NCI-H2171 treated with DMSO at 0.1 percent for 48 hours (cell line): ENCODE measurements at regions not wholly inside any gene's neighbourhood (a gene's known extent, or its start where the extent isn't known, plus 50 kb on each side); places are given as distances from the start of the nearest gene placed in this dataset.
A peak's percentile ranks its signal among the peaks of the same experiment; 100 is the strongest.

Experiments used
- DNase-seq: peaks from one replicate; lab custom pipeline; 2025; lab: John Stamatoyannopoulos, UW

DNA sequence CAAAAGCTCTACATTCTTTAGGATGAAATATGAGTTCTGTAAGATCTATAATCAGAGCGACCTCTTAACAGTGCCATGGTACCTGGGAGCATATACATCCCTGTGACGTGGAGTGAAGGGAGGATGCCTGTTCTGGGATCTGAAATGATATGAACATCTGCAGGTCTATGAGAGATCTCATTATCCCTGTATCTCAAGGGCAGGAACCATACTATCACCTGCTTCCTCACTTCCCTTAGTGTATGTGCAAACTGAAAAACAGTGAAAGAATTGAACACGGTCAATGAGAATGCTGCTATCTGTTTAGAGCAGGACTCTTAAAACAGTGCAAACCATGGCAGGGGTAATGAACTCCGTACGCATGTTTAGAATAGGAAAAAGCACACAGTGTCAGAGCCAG is 364.0 kb downstream of the LPIN1 start:
- peak; percentile 59 for DNase-seq

DNA sequence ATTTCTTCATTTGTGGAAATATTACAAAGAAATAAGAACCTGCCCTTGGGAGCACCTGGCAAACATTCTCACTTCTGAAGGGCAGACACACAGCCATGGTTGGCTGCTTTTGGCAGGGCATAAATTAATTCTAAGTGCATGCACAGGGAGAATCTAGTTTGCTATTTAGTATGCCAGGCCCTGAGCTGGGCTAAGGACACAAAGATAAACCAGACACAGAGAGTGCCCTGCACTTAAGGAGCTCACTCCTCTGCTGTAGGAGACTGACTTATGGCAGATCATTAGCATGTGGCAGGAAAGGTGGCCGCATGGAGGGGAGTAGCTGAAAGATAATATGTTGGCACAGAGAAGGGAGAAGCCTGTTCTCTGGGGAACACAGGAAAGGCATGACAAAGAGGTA is 367.0 kb downstream of the LPIN1 start:
- DNase-seq = peak; percentile 30

DNA sequence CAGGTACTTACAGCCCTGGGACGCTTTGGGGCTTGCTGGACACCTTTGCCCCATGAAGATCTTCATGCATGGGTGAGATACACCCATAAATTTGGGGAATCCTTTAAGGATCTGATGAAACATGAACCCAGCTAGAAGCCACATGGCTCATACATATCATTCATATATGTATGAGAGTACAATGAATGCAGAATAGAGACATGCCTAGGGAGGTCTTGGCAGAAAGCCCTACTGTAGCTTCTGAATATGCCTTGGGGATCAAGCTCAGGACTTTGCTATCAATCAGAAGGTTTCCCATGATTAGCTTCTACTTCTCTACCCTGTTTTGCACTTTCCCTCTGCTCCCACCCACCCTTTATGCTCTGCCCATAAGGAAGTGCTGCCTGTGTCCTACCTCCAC is 368.4 kb downstream of the LPIN1 start:
- no peak for DNase-seq

DNA sequence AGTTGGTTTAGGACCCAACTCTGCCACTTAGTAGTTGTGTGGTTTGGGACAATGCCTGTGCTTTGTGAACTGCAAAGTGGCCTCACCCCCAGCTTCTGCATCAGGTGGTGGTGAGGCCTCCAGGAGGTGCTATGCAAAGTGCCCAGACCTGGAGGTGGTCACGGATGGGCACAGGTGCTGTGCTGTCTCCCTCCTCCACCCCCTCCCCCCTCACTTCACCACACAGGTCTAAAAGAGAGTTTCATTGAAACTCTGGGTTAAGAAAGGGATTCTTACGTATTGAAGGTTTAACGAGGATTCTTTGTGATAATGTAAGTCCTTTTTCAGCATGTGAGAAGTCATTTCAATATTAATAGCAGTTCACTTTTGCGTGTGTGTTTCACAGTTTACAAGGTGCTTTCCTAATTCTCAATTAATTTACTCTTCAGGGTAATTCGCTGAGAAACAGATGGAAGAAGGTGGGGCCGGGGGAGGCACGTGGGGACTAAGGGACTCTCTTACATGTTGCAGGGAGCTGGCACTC is 369.9 kb downstream of the LPIN1 start:
- DNase-seq = peak; percentile 64

DNA sequence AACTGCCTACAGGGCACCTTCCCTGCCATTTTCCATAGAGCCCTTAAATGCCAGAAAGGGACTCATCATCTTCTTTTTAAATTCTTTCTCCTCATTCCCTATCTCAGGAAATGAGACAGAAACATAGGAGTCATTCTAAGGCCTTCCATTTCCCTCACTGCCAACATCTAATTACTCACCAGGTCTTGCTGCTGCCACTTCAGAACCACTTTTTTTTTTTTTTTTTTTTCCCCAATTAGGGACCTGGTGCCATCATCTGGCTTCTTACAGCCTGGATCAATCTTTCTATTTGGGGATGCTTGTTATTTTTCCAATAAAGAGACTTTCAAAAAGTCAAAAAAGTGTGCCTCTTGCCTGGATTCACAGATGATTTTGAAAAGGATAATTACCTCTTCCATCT is 373.4 kb downstream of the LPIN1 start:
- DNase-seq = peak; percentile 17

DNA sequence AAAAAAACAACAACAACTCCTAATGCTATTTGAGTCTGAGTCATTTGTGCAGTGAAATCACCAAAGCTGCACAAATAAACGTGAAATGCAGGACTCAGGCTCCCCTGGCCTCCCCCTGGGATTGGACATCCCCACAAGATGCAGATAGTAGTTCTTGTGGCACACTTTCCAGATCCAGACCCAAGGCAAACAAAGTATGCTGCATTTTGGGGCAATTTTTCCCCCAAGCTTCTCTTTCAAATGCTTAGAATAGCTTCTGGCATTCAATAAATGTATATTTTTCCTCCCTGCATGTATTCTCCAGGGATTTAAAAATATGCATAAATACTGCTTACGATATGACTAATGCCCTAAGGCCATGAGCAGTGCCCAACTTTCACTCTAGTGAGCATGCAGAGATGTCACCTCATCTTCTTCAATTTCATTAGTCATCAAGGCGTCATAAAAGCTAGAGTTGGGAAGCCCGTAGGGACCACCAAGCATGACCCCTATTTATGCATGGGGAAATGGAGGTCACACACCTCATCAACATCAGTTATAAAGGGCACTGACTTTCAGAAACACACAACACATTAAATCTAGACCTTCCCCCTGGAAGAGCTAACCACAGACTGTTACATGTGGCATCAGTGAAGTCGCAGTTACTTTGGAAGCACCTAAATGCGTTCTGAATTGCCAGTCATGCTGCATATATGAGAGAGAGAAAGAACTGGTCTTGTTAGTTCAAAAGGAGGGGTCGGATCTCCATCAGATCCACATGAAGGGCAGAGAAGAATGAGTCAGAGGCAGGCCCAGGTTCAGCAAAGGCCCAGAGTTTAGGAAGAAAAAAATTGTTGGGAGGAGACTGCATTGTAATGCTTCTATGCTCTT is 374.1 kb downstream of the LPIN1 start:
- no peak for DNase-seq

DNA sequence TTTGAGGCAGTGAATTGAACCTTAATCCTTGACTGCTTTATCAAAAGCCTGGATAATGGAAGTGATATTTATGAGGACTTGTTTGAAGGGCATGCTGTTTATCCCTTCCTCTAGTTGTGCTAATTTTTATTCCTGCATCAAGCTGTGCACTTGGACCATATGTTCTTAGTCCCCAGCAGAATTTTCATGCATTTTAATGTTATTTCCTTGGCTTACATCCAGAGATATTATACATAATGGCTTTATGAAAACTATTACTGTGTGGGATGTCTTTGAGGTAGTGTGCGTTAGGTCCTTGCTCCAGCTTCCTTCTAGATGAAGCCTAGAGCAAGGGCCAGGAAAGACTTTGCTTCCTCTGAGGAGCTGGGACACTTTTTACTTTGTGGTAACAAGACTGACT is 378.4 kb downstream of the LPIN1 start:
- DNase-seq = peak; percentile 41

DNA sequence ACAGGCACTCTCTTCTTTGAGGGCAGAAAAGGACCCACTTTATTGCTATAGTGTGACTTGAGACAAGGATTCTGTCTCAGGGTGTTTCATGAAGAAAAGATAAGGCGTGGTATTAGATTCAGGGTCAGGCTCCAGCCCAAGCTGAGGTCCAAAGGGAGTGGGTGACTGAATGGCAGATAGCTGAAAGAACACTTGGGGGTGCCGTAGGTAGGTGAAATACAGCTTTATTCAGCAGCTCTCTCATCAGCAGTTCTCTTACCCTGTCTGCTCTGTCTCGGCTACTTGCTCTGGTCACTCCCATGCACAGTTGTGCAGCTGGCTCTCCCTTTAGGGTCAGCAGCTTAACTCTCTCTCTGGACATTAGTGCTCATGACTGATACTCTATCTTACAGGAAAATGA is 379.9 kb downstream of the LPIN1 start:
- no peak for DNase-seq

DNA sequence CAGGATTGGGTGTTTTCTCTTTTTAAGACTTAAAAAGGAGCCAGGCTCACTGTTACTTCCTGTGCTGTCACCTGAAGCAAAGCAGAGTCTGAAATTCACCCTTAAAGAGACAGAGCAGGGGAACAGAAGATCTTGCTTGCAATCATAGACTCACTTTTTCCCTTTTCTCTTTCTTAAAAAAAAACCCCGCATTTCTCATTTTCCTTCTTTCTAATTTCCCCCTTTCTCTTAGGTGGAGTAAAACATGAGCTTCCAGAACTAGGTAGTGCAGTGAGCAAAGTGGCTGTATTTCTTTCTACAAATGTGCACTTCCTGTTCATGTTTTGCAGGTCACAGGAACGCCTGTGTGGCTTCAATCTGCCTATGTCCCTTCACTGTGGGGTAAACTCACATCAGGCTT is 381.2 kb downstream of the LPIN1 start:
- no peak for DNase-seq

DNA sequence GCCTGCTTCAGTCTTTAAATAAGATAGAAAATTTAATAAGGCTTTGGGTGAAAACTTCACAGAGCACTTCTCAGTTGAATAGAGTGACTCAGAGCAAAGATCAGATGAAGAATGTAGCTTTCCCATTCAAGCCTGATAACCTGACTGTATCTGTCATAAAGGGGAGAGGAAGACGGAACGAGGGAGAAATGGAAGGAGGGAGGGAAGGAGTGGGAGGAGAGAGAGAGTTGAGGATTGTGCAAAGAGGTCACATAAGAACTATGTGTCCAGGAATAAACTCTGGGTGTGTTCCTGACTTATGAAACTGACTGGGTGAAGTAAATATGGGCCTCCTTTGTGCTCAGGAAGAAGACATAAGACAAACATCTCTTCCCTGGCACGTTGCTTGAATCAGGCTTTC is 385.5 kb downstream of the LPIN1 start:
- DNase-seq = no peak

DNA sequence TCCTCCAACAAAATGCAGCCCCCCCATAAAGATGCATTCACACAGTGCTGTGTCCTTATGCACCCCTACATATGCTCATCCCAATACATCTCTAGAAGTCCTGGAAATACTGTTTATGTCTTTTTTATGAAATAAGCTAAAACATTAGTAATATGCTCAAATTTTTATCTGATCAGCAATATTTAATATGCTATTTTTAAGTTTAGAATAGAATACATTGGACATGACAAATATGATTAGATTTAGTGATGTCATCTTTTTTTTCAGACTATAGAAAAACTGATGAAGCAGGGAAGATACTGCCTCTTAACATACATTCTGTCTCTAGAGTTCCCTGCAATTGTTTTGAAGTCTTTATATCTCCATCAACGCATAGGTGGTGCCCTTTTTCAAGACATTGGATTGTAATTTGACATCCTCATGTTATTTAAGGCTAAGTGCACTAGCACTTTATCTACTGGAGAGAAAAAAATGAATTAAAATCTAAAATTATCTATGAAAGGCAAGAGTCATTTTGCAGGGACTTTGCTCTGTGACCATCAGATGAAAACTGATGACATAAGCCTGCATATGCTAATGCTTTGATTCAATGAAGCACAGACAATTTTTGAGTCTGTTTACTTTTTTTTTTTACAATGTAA is 395.3 kb downstream of the LPIN1 start:
- DNase-seq = peak; percentile 44

DNA sequence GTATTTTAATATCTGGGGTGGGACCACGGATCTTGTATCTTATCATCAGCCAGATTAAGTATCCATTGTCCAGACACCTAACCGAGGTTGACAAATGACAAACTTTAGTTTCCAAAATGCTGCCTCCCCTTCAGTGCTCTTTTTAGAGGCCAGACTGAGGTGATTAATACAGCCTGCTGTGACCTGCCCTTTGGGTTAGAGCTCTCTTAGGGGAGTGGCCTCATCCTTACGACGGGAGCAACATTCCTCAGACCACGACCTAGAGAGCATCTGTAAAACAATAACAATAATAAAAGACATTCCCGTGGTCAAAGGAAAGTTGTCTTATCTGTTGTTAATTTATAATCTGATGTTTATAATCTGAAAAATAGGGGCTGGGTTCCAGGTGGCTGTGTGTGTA is 405.3 kb downstream of the LPIN1 start:
- DNase-seq = no peak

DNA sequence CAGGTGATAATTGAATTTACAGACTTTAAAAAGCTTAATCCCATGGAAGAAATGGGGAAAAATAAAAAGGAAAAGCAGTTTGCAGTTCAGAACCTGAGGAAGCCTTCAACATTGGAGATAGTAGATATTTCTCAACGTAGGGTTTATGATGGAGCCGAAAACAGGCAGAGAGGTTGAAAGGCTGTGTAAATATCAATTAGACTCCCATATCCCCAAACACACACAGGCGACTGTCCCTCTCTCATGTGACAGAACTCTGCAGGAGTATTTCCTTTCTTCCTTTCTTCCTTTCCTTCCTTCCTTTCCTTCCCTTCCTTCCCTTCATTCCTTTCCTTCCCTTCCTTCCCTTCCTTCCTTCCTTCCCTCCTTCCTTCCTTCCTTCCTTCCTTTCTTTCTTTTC is 406.5 kb downstream of the LPIN1 start:
- DNase-seq = no peak

DNA sequence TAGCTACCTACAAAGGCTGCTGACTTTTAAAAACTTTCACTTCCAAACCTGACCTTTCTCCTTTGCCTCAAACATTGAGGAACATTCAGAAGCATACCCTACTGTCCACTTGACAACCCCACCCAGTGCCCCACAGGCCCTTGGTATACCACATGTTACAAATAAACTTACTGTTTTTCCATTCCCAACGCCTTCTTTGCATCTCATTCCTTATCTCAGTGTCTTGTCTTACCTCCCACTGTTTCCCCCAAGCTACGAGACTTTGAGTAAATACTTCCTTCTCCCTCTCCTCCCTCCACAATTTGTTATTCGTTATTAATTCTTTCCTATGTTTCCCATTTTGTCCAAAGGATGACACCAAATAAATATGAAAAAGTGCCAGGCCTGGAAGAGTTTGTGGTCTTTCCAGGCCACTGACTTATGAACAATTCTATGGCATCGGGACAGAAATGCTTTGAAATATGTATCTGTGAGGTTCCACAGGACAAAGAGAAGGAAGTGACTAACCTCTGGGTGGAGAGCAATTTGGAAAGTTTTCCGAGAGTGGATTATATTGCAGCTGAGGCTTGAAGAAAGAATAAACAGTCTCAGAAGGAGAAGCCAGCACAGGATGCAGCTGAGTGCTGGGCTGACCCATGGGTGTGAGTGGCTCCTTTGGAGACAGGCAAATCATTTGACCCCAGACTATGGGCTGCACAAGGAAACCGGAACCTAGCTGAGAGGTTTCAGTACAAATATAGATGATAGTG is 409.0 kb downstream of the LPIN1 start:
- DNase-seq = no peak

DNA sequence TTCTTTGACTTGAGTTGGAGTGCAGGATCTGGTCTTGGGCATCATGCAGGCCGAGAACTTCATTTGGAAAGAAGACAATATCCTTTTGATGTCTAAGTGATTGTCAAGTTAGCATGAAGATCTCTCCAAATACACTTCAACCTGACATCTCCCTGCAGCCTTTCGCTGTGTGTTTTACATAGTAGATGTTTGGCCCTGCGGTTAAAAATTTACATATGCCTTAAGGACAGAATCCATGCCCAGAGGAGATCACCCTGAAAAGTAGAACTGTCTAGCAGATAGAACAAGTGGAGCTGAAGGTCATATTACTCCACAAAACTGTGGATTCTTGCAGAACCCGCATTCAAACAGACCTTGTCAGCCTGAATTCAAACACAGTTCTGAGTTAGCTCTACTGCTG is 409.9 kb downstream of the LPIN1 start:
- DNase-seq = no peak

DNA sequence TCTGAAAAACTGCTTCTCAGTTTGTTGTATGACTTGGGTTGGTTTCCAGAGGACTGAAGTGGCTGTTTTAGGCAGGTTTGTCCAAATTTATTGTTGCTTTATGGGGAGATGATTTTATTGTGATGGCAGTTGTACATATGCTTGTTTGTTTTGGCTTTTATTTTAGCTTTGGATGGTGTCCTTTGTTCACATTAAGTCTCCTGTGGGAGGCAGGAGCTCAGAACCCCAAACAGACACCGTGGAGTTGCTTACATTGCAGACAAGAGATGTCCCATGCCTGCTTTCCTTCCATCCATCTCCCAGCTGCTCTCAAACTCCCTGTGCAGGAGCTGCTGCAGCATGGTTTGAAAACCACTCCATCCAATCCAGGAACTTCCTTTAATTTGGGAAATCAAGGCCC is 414.7 kb downstream of the LPIN1 start:
- DNase-seq = no peak

DNA sequence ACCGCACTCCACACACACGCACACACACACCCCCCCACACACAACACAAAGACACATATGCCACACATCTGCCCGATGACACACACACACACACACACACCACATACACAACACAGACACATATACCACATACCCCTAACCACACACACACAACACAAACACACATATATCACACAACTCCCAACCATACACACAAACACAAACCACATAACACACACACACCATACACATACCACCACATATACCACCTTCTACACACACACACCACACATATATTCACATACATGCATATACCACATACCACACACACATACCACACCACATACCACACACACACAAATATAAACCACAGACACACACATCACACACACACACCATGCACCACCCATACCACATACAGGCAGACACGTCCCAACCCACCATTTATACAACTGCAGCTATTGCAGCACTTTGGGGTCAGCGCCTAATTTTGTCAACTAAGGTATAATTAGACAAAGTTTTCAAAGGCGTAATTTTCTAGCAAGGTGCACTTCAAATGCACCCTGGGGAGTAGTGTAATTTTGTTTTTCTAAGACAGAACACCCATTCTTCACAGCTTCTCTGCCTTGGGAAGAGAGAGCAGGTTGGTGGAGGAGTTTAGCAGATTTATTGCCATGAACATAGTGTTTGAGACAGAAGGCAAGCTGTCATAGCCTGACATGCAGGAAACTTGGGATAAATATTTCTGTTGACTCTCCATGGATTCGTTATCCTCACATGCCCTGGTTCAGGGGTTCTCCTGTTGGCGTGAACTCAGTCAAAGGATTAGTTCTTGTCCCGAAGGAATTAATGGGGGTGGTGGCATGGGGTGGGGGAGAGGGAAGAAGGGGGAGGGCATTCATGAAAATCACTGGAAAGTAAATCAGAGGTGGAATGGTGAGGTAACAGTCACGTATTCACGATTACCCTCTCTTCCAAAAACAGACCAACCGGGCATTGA is 416.1 kb downstream of the LPIN1 start:
- DNase-seq = peak; percentile 71

DNA sequence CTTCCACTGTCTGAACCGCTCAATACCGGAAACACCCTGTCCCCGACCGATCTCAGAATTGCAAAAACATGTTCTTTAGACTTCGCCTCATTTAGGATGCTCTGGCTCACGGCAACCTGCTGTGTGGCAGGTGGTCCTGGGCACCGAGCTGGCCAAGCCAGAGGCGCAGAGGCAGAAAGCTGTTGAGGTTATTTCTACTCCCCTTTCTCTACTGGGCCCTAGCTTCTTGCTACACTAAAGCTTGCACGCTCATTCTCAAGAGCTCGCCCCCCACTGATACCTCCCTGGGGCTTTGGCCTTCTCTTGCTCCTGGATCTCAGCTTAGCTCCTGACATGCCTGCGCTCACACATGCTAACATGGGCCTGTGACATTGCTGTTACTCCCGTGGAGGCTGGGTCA is 417.4 kb downstream of the LPIN1 start:
- peak; percentile 25 for DNase-seq

DNA sequence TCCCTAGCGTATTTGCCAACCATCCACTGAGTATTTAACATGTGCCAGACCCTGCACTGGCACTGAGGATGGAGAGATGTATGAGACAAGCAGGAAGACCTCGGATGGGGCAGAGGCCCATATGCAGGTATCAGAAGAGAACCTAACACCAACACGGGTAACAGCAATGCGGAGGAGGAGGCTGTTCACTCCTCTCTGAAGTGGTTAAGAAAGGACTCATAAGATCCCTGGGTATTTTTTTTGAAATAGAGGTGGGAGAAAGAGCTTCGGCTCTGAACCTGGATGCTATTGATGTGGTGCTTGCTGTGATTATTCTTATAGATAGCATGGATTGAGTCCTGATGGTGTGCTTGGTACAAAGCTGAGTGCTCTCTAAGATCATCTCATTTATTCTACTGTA is 418.3 kb downstream of the LPIN1 start:
- DNase-seq = no peak

DNA sequence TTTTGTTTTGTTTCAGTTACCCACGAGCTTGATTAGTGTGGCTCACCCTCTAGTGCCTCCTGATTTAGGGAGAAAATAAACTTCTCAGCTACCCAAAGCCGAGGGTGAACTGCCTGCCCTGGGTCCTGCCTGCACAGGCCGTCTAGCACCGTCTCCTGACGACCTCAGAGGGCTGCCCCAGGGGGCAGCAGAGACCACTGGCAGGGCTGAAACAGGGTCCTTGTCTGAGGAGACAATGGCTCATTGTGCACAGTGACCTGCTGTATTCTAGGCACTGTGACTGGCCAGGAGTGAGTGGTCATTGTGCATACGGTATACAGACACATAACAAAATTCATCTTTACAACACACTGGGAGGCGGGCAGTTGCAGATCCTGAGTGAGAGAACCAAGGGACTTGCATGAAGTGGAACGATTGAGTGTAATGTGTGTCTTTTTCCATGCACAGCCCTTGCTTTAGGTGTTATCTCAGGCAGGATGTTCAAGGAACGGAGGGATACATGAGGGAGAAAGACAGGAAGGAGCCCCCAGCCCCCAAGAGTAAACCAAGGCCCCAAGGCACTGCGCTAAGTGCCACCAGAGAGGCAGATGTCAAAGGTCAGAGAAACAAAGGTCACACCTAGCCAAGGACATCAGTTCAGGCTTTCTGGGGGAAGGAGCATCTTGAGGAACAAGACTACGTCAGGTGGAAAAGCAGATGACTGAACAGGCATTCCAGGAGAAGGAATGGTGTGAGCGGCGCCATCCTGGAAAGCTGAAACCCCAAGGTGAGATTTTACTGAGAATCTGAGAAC is 421.3 kb downstream of the LPIN1 start:
- no peak for DNase-seq

DNA sequence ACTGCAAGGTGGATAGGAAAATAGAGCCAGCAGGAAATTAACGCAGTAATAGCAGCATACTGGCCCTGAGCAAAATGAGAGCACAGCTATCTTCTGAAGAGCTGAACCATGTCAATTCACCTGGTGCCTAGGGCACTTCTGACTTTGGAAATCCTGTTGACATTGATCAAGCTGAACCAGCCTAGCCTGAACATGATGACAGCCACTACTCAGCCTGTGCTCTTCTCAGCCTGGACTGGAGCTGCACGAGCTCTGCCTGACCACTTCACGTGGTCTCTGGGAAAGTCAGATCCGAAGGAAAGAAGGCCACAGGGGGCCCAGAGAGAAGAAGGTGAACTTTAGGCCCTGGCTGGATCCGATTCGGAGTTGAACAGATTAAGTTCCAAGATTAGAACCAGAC is 421.9 kb downstream of the LPIN1 start:
- DNase-seq = no peak
